Mesenchymal stem cell (in vitro differentiated cells and primary cell): ENCODE measurements at regions not wholly inside any gene's neighbourhood (a gene's known extent, or its start where the extent isn't known, plus 50 kb on each side); places are given as distances from the start of the nearest gene placed in this dataset.

ENCODE experiments used
- DNase-seq: peaks from one replicate; pipeline ENCODE4 v3.0.0-alpha.2; 2013
- H2AFZ ChIP-seq: one replicate; pipeline ENCODE4 v1.6.1; 2013; ENCODE audit warnings: low read depth, mild to moderate bottlenecking, control low read depth, inconsistent platforms, low read length, moderate library complexity
- H2AK5ac ChIP-seq: 2 replicates; pipeline ENCODE4 v1.6.1; 2013; ENCODE audit warnings: low read length, moderate library complexity, mild to moderate bottlenecking, inconsistent platforms; ENCODE audit not compliant: severe bottlenecking
- H2BK120ac ChIP-seq: one replicate; pipeline ENCODE4 v1.6.1; 2013; ENCODE audit warnings: low read depth, mild to moderate bottlenecking, inconsistent platforms, low read length, moderate library complexity
- H2BK12ac ChIP-seq, 2 experiments: one replicate each; pipeline ENCODE4 v1.6.1; 2013; ENCODE audit warnings: inconsistent platforms in 2 of 2, low read length in 2 of 2, mild to moderate bottlenecking in 2 of 2, moderate library complexity in 2 of 2, control low read depth in 1 of 2
- H2BK15ac ChIP-seq: one replicate; pipeline ENCODE4 v1.6.1; 2013; ENCODE audit warnings: mild to moderate bottlenecking, low read depth, inconsistent platforms; ENCODE audit not compliant: poor library complexity, severe bottlenecking
- H2BK5ac ChIP-seq: 2 replicates; pipeline ENCODE4 v1.6.1; 2013; ENCODE audit warnings: low read depth, mild to moderate bottlenecking, low read length, control low read depth, inconsistent platforms; ENCODE audit not compliant: poor library complexity, severe bottlenecking
- H3K14ac ChIP-seq, 2 experiments: one replicate each; pipeline ENCODE4 v1.6.1; 2013; ENCODE audit warnings: inconsistent platforms in 2 of 2, low read length in 2 of 2, control low read depth in 1 of 2, mild to moderate bottlenecking in 1 of 2, moderate library complexity in 1 of 2
- H3K18ac ChIP-seq, 2 experiments: one replicate each; pipeline ENCODE4 v1.6.1; 2013; ENCODE audit warnings: inconsistent platforms in 2 of 2, low read length in 2 of 2, control low read depth in 1 of 2, low read depth in 1 of 2, mild to moderate bottlenecking in 1 of 2
- H3K23ac ChIP-seq, 2 experiments: one replicate each; pipeline ENCODE4 v1.6.1; 2013; ENCODE audit warnings: inconsistent platforms in 2 of 2, low read length in 2 of 2, mild to moderate bottlenecking in 2 of 2, moderate library complexity in 2 of 2, control low read depth in 1 of 2
- H3K27ac ChIP-seq: 2 replicates; pipeline ENCODE4 v1.5.1; 2013; ENCODE audit warnings: mild to moderate bottlenecking, moderate library complexity, low read length, control low read depth, inconsistent platforms; ENCODE audit not compliant: poor library complexity, severe bottlenecking
- H3K27me3 ChIP-seq, 2 experiments: 2 replicates each; pipeline versions ENCODE4 v1.6.1 to v1.7.0; 2013; ENCODE audit warnings: low read length in 2 of 2, mild to moderate bottlenecking in 2 of 2, moderate library complexity in 2 of 2, control low read depth in 1 of 2, inconsistent platforms in 1 of 2; ENCODE audit not compliant: control insufficient read depth in 1 of 2, insufficient read depth in 1 of 2
- H3K36me3 ChIP-seq, 2 experiments: 2 replicates each; pipeline versions ENCODE4 v1.6.1 to v1.7.0; 2013; ENCODE audit warnings: low read length in 2 of 2, control low read depth in 1 of 2, inconsistent platforms in 1 of 2, low read depth in 1 of 2, mild to moderate bottlenecking in 1 of 2; ENCODE audit not compliant: insufficient read depth in 2 of 2, control insufficient read depth in 1 of 2
- H3K4ac ChIP-seq, 2 experiments: one replicate each; pipeline ENCODE4 v1.6.1; 2013; ENCODE audit warnings: inconsistent platforms in 2 of 2, low read length in 2 of 2, mild to moderate bottlenecking in 2 of 2, moderate library complexity in 2 of 2, control low read depth in 1 of 2, low read depth in 1 of 2
- H3K4me1 ChIP-seq: 2 replicates; pipeline ENCODE4 v1.6.1; 2013; ENCODE audit warnings: low read depth, low read length, control low read depth; ENCODE audit not compliant: control insufficient read depth, insufficient read depth
- H3K4me2 ChIP-seq: 2 replicates; pipeline ENCODE4 v1.6.1; 2013; ENCODE audit warnings: low read length, mild to moderate bottlenecking, inconsistent platforms; ENCODE audit not compliant: poor library complexity, severe bottlenecking
- H3K4me3 ChIP-seq, 2 experiments: 2 replicates each; pipeline versions ENCODE4 v1.5.1 to v1.7.0; 2013; ENCODE audit warnings: low read length in 2 of 2, mild to moderate bottlenecking in 2 of 2, control low read depth in 1 of 2, low read depth in 1 of 2; ENCODE audit not compliant: insufficient read depth in 1 of 2
- H3K79me1 ChIP-seq: replicated peaks from 2 replicates; pipeline ENCODE4 v1.6.1; 2013; ENCODE audit warnings: mild to moderate bottlenecking, control low read depth, low read length, inconsistent platforms; ENCODE audit not compliant: poor library complexity, severe bottlenecking
- H3K9ac ChIP-seq: 2 replicates; pipeline ENCODE4 v1.7.0; 2013; ENCODE audit warnings: mild to moderate bottlenecking, low read length, moderate library complexity
- H3K9me3 ChIP-seq: 2 replicates; pipeline ENCODE4 v1.7.0; 2013; ENCODE audit warnings: mild to moderate bottlenecking, low read length; ENCODE audit not compliant: control insufficient read depth
- H4K8ac ChIP-seq: one replicate; pipeline ENCODE4 v1.6.1; 2013; ENCODE audit warnings: inconsistent platforms, mild to moderate bottlenecking, low read length, moderate library complexity
- H4K91ac ChIP-seq: one replicate; pipeline ENCODE4 v1.6.1; 2013; ENCODE audit warnings: mild to moderate bottlenecking, low read length, inconsistent platforms
- WGBS: methylation state at CpG from one replicate; pipeline ENCODE4 v1.1.7; 2013; ENCODE audit warnings: mixed read lengths; 5-methylcytosine and 5-hydroxymethylcytosine counted together

DNA sequence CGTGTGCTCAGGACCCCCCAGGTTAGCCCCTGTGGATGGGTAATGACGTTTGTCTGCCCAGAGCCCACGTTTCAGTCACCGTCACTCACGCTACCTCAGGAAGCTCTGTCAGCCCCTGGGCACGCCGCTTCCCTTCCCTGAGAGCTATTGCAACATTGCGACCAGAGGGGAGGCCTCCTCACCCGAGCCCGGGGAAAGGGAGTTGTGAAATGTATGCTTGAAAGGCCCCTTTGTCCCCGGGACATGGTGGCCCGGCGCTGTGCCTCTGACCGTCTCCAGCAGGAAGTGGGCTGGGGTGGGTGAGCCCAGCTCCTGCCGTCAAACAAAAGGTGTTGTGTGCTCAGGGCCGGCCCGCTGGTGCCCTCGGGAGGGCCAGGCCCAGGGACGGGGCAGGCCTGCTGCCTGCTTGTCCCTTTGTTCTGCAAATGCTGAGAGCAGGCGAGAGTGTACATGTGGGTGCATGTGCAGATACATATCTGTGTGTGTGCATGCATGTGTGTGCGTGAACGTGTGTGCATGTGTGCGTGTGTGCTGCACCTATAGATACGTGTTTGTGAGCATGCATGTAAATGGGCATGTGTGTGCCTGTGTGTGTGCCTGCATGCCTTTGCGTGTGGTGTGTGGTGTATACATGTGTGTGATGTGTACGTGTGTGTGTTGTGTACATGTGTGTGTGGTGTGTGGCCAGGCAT lies 1125.0 kb downstream of the BRD1 start:
- Histone ChIP-seq H3K36me3 (no peaks in the 10 kb centered on the region), H3K4me3 (no peak overlapping the region), H2BK120ac (no peak overlapping the region), H3K14ac (no peak overlapping the region), H3K4me2 (no peak overlapping the region), H4K91ac (no peak overlapping the region), H3K27ac (no peak overlapping the region), H2BK15ac (no peak overlapping the region), H2AK5ac (no peak overlapping the region), H3K27me3 (no peaks in the 10 kb centered on the region), H3K4ac (no peak overlapping the region), H3K9me3 (no peaks in the 10 kb centered on the region), H3K9ac (no peak overlapping the region), H4K8ac (no peak overlapping the region), H3K23ac (no peak overlapping the region), H2AFZ (no peak overlapping the region), H3K79me1 (no peaks in the 10 kb centered on the region), H2BK12ac (no peak overlapping the region), H3K4me1 (no peaks in the 10 kb centered on the region), H2BK5ac (no peak overlapping the region), H3K18ac (no peak overlapping the region)
- WGBS = 83% methylated on average over 26 of the region's 26 CpGs
- no peak for DNase-seq

DNA sequence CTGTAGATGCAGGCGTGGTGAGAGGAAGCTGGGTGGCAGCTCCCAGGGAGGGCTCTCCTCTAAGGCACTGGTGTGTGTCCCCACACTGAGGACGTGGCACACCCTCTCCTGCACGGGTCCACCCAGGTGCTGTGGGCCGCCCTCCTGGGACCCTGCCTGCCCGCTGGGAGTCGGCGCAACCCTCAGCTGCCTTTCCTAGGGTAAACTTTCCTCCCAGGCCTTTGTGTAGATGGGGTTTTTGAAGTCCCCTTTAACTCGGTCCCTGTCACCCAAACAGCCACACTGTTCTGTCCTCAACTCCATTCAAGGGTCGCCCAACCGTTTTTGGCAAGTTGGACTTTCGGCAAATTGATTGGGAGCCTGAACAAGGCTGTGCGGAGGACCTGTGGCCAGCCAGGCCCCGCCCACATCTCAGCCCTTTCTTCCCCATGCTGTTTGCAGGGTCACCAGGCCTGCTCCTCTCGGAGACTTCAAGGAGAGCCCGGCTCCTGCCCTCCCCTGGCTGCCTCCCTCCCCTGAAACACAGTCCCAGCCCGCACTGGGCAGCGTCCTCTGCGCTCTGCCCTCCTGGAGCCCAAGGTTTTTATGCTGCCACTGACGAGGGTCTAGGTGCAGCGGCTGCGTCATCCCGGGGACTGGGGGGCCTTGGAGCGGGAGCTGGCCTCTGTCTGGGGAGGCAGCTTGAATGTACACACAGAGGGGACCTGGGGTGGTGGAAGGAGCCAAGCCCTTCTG lies 1126.2 kb downstream of the BRD1 start:
- H3K4me1 ChIP-seq = no peaks in the 10 kb centered on the region

GRCh38 chr22:48700566-48701295 lies 1126.9 kb downstream of the BRD1 start:
- H2AK5ac ChIP-seq = no peak overlapping the region
- no peak for DNase-seq
- H2BK15ac ChIP-seq = no peak overlapping the region
- H3K4me3 ChIP-seq = peak overlapping the region in 1 of 2 experiments; percentile 14
- no peak overlapping the region for H3K23ac ChIP-seq
- no peak overlapping the region for H3K4me2 ChIP-seq
- H4K91ac ChIP-seq = no peak overlapping the region
- H3K9ac ChIP-seq = no peak overlapping the region
- H2BK12ac ChIP-seq = no peak overlapping the region
- no peaks in the 10 kb centered on the region for H3K36me3 ChIP-seq
- H2AFZ ChIP-seq = no peak overlapping the region
- no peaks in the 10 kb centered on the region for H3K79me1 ChIP-seq
- no peaks in the 10 kb centered on the region for H3K9me3 ChIP-seq
- no peaks in the 10 kb centered on the region for H3K4me1 ChIP-seq
- no peak overlapping the region for H2BK5ac ChIP-seq
- H4K8ac ChIP-seq = no peak overlapping the region
- H3K14ac ChIP-seq = no peak overlapping the region
- H3K27ac ChIP-seq = no peak overlapping the region
- no peak overlapping the region for H3K4ac ChIP-seq
- WGBS = 85% methylated on average over 19 of the region's 19 CpGs
- H3K18ac ChIP-seq = no peak overlapping the region
- H2BK120ac ChIP-seq = no peak overlapping the region
- H3K27me3 ChIP-seq = no peaks in the 10 kb centered on the region

More for the DNA sequence above, 1126.2 kb downstream of the BRD1 start:
- H2BK12ac ChIP-seq = no peak overlapping the region
- H3K27ac ChIP-seq = no peak overlapping the region
- H2AK5ac ChIP-seq = no peak overlapping the region
- no peak overlapping the region for H4K8ac ChIP-seq
- H2BK120ac ChIP-seq = no peak overlapping the region
- H2BK15ac ChIP-seq = no peak overlapping the region
- H3K9me3 ChIP-seq = no peaks in the 10 kb centered on the region
- H3K23ac ChIP-seq = no peak overlapping the region
- no peak overlapping the region for H3K4me3 ChIP-seq
- H3K79me1 ChIP-seq = no peaks in the 10 kb centered on the region
- no peak overlapping the region for H2AFZ ChIP-seq
- H4K91ac ChIP-seq = no peak overlapping the region
- H3K4ac ChIP-seq = no peak overlapping the region
- H3K18ac ChIP-seq = no peak overlapping the region
- WGBS = 78% methylated on average over 22 of the region's 23 CpGs
- no peak overlapping the region for H2BK5ac ChIP-seq
- H3K9ac ChIP-seq = no peak overlapping the region
- no peak overlapping the region for H3K14ac ChIP-seq
- no peak overlapping the region for H3K4me2 ChIP-seq
- H3K27me3 ChIP-seq = no peaks in the 10 kb centered on the region
- no peaks in the 10 kb centered on the region for H3K36me3 ChIP-seq
- no peak for DNase-seq

GRCh38 chr22:48700180-48700565 lies 1127.5 kb downstream of the BRD1 start:
- no peak overlapping the region for H2AK5ac ChIP-seq
- H2BK15ac ChIP-seq = no peak overlapping the region
- no peak overlapping the region for H2BK5ac ChIP-seq
- H3K36me3 ChIP-seq = no peaks in the 10 kb centered on the region
- no peaks in the 10 kb centered on the region for H3K79me1 ChIP-seq
- no peak overlapping the region for H2BK120ac ChIP-seq
- H3K4me2 ChIP-seq = no peak overlapping the region
- H3K18ac ChIP-seq = no peak overlapping the region
- no peak overlapping the region for H4K8ac ChIP-seq
- 86% methylated on average over 13 of the region's 13 CpGs for WGBS
- H3K14ac ChIP-seq = no peak overlapping the region
- H3K4me1 ChIP-seq = no peaks in the 10 kb centered on the region
- no peak overlapping the region for H2BK12ac ChIP-seq
- H3K4me3 ChIP-seq = peak overlapping the region in 1 of 2 experiments; percentile 14
- H3K27ac ChIP-seq = no peak overlapping the region
- H2AFZ ChIP-seq = no peak overlapping the region
- H3K9ac ChIP-seq = no peak overlapping the region
- H3K23ac ChIP-seq = no peak overlapping the region
- no peak for DNase-seq
- H3K9me3 ChIP-seq = no peaks in the 10 kb centered on the region
- no peaks in the 10 kb centered on the region for H3K27me3 ChIP-seq
- H4K91ac ChIP-seq = no peak overlapping the region
- H3K4ac ChIP-seq = no peak overlapping the region
